NCI-H345 treated with DMSO at 0.1 percent for 48 hours (cell line): ENCODE measurements at regions not wholly inside any gene's neighbourhood (a gene's known extent, or its start where the extent isn't known, plus 50 kb on each side); places are given as distances from the start of the nearest gene placed in this dataset.

Source experiments
- DNase-seq: peaks from one replicate; lab custom pipeline; 2025; ENCODE audit not compliant: unreplicated experiment; lab: John Stamatoyannopoulos, UW

- no peak for DNase-seq
These were observed 689.4 kb downstream of the ZEB2 start for GRCh38 chr2:143830476-143830875.

GRCh38 chr2:143828763-143829537 is 691.0 kb downstream of the ZEB2 start:
- DNase-seq, result no peak

- DNase-seq, result no peak
These were observed 695.1 kb downstream of the ZEB2 start for GRCh38 chr2:143824791-143825190.

GRCh38 chr2:143823876-143824275 is 694.7 kb downstream of the ARHGAP15 start:
- no peak for DNase-seq

- DNase-seq, result no peak
These were observed 694.1 kb downstream of the ARHGAP15 start for GRCh38 chr2:143823296-143823695.

DNA sequence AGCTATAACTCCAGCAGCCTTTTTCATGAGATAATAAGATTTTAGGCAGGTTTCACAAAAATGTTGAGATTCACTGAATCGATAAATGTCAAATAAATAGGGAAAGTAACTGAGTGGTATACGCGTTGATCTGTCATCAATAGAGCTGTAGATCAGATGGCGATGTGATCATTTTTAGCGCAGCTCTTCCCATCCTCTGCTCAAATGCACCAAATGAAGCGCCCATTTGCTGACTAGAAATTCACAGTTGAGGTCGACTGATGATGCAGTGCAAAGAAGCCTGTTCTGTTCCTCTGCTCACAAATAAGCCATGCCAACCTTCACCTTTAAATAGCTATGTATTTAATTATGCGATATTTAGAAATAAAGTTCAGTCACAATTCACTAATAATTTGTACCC is 693.5 kb downstream of the ARHGAP15 start:
- no peak for DNase-seq

GRCh38 chr2:143819764-143820163 is 690.5 kb downstream of the ARHGAP15 start:
- DNase-seq, result no peak

GRCh38 chr2:143819190-143819735 is 690.0 kb downstream of the ARHGAP15 start:
- DNase-seq, result no peak
